Breast epithelium (tissue), 4 donors: ENCODE measurements at regions not wholly inside any gene's neighbourhood (a gene's known extent, or its start where the extent isn't known, plus 50 kb on each side); places are given as distances from the start of the nearest gene placed in this dataset.

Experiments used
- DNase-seq, 2 donors: peaks; one replicate each; pipeline ENCODE4 v3.0.0-alpha.2; 2019; ENCODE audit warnings: low spot score in 2 of 2
- H3K27ac ChIP-seq, 2 donors: fragments of 200-600 bp; sonication (generic) in 1 of 2; one replicate each; pipeline ENCODE4 v1.5.1; 2016 to 2019; ENCODE audit warnings: mild to moderate bottlenecking in 1 of 2
- H3K27me3 ChIP-seq, 2 donors: fragments of 200-600 bp; sonication (generic) in 1 of 2; one replicate each; pipeline versions ENCODE4 v1.5.1 to v1.6.0; 2017 to 2019; ENCODE audit warnings: control low read depth in 1 of 2, mild to moderate bottlenecking in 1 of 2
- H3K36me3 ChIP-seq: fragments of 200-600 bp; one replicate; pipeline ENCODE4 v1.5.1; 2019
- H3K4me1 ChIP-seq, 2 donors: fragments of 200-600 bp; sonication (generic); one replicate each; pipeline ENCODE4 v1.5.1; 2016 to 2019; ENCODE audit warnings: control low read depth in 1 of 2
- H3K4me3 ChIP-seq, 3 donors: fragments of 200-600 bp; sonication (generic); 1 replicate in 2 of 3; 2 replicates in 1 of 3; pipeline ENCODE4 v1.5.1; 2016 to 2019; ENCODE audit warnings: mild to moderate bottlenecking in 3 of 3, moderate library complexity in 2 of 3
- H3K9me3 ChIP-seq, 2 donors: fragments of 200-600 bp; sonication (generic) in 1 of 2; one replicate each; pipeline ENCODE4 v1.5.1; 2016 to 2019; ENCODE audit warnings: control low read depth in 1 of 2
- POLR2A ChIP-seq: fragments of 450-650 bp; IDR thresholded peaks from one replicate; pipeline ENCODE4 v1.6.1; 2016; ENCODE audit warnings: antibody characterized with exemption, mild to moderate bottlenecking, moderate library complexity
- POLR2AphosphoS5 ChIP-seq, 3 donors: sonication (generic); formaldehyde crosslinking; IDR thresholded peaks; one replicate each; pipeline ENCODE4 v1.6.1; 2017; ENCODE audit warnings: antibody characterized with exemption in 3 of 3
- intact Hi-C: fragments of 100-400 bp; cut with DNase I; formaldehyde crosslinking; loops from one replicate; pipeline ENCODE4 v1.15.1; 2023; ENCODE audit warnings: low total_unique reads
- TF ChIP-seq, protein P1 (sequence below), 3 donors: fragments of 450-650 bp; IDR thresholded peaks; one replicate each; pipeline ENCODE4 v1.5.1; 2016 to 2017; ENCODE audit warnings: antibody characterized with exemption in 3 of 3, mild to moderate bottlenecking in 3 of 3, moderate library complexity in 3 of 3

- intact Hi-C loops, result loop anchor here (2.0 kb wide), 1 partner anchor 21 kb away; no protein-coding TSS in a partner anchor
- no peak for DNase-seq
- H3K27ac ChIP-seq, result peak overlapping the region; percentile 33 to 68
- H3K27me3 ChIP-seq, result no peaks in the 10 kb centered on the region
- H3K4me1 ChIP-seq, result peaks cover 5 to 6% of the 10 kb centered on the region in 2 donors
- no peaks in the 10 kb centered on the region for H3K36me3 ChIP-seq
- no peaks in the 10 kb centered on the region for H3K9me3 ChIP-seq
- TF ChIP-seq POLR2A (no peak), POLR2AphosphoS5 (IDR thresholded peaks at IDR 0.05) (no peak)
- TF ChIP-seq, protein P1, sequence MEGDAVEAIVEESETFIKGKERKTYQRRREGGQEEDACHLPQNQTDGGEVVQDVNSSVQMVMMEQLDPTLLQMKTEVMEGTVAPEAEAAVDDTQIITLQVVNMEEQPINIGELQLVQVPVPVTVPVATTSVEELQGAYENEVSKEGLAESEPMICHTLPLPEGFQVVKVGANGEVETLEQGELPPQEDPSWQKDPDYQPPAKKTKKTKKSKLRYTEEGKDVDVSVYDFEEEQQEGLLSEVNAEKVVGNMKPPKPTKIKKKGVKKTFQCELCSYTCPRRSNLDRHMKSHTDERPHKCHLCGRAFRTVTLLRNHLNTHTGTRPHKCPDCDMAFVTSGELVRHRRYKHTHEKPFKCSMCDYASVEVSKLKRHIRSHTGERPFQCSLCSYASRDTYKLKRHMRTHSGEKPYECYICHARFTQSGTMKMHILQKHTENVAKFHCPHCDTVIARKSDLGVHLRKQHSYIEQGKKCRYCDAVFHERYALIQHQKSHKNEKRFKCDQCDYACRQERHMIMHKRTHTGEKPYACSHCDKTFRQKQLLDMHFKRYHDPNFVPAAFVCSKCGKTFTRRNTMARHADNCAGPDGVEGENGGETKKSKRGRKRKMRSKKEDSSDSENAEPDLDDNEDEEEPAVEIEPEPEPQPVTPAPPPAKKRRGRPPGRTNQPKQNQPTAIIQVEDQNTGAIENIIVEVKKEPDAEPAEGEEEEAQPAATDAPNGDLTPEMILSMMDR (IDR thresholded peaks at IDR 0.05), result no peak
- no peak overlapping the region for H3K4me3 ChIP-seq
These were observed 125.1 kb upstream of the SPATA13 start for GRCh38 chr13:24035411-24035810.

GRCh38 chr13:24036115-24036514 is 124.4 kb upstream of the SPATA13 start:
- H3K4me1 ChIP-seq, result peaks cover 5 to 6% of the 10 kb centered on the region in 2 donors
- DNase-seq, result no peak
- H3K27me3 ChIP-seq, result no peaks in the 10 kb centered on the region
- peak overlapping the region in 1 of 2 donors; percentile 68 for H3K27ac ChIP-seq
- H3K36me3 ChIP-seq, result no peaks in the 10 kb centered on the region
- intact Hi-C loops, result no loop called here
- no peaks in the 10 kb centered on the region for H3K9me3 ChIP-seq
- H3K4me3 ChIP-seq, result no peak overlapping the region
- TF ChIP-seq POLR2A (no peak), POLR2AphosphoS5 (IDR thresholded peaks at IDR 0.05) (no peak)
- TF ChIP-seq, protein P1 (IDR thresholded peaks at IDR 0.05), result no peak

GRCh38 chr13:24038405-24038804 is 122.1 kb upstream of the SPATA13 start:
- H3K36me3 ChIP-seq, result no peaks in the 10 kb centered on the region
- no peak for DNase-seq
- peak overlapping the region in 1 of 3 donors; percentile 8 for H3K4me3 ChIP-seq
- TF ChIP-seq POLR2A, result no peak
- no peak for TF ChIP-seq POLR2AphosphoS5 (IDR thresholded peaks at IDR 0.05)
- TF ChIP-seq, protein P1 (IDR thresholded peaks at IDR 0.05), result no peak
- H3K4me1 ChIP-seq, result peaks cover 2 to 5% of the 10 kb centered on the region in 2 donors
- H3K27me3 ChIP-seq, result no peaks in the 10 kb centered on the region
- peak overlapping the region; percentile 22 to 84 for H3K27ac ChIP-seq
- intact Hi-C loops, result no loop called here
- no peaks in the 10 kb centered on the region for H3K9me3 ChIP-seq

DNA sequence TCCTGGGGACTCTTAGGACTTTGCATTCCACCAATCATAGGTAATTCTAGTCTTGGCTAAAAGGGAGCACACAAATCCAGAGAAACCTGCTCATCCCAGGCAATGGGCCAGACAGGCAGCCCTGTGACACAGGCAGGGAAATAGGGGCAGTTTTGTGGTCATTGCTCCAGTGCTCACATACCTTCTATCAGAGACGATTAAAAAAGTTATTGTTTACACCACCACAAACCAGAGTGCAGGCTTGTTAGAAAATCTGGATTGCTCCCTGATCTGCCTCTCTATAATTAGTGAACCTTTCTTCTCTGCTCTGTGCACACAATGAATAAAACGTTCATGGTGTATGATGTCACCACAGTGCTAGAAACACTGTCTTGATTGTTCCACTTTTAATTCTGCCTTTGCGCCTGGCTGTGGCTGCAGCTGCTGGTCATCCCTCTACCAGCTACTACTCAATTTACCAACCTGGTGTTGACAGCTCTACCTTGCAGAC is 121.6 kb upstream of the SPATA13 start:
- no peak overlapping the region for H3K4me3 ChIP-seq
- H3K4me1 ChIP-seq, result peaks cover 0 to 5% of the 10 kb centered on the region in 2 donors
- no peak for TF ChIP-seq POLR2A
- TF ChIP-seq, protein P1 (IDR thresholded peaks at IDR 0.05), result no peak
- peak in 1 of 3 donors; percentile 51 for TF ChIP-seq POLR2AphosphoS5 (IDR thresholded peaks at IDR 0.05)
- intact Hi-C loops, result no loop called here
- DNase-seq, result peak in 1 of 2 donors; percentile 81
- no peaks in the 10 kb centered on the region for H3K27me3 ChIP-seq
- no peaks in the 10 kb centered on the region for H3K36me3 ChIP-seq
- H3K9me3 ChIP-seq, result no peaks in the 10 kb centered on the region
- peak overlapping the region; percentile 22 to 84 for H3K27ac ChIP-seq

DNA sequence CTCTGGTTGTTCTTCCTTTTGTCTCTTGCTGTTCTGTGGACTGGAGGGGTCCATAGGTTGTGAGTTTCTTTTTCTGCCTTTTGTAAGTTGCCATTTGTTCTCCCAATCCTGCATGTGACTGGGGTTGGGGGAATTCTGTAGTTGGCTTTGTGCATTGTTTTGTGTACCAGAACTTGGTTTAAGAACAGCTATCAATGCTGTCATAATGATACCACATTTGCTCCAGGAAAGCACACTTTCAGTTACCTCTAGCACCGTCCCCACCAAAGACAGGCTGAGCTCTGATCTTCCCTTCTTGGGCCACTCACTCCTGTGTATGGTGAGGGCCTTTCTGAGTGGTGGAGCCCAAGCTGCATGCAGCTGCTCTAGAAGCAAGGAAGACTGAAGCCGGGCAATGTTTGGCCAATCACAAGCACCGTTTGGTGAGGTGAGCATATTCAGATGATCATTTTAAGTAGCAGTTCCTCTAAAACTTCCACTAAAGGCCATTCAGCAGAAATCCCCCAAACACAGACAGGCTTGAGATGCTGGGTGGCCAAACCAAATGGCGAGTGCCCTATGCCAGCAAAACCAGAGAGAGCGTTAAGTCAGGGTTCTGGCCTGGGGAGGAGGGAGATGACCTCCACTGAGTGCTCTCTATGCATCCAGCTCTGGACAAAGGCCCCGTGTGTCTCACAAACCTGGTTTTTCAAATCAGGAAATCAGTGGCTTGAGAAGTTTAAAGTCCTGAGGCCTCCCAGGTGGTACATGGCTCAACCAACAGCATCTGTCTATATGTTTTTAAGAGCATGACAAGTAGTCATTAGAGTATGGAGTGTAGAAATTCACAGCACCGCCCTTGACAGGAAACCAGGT is 120.7 kb upstream of the SPATA13 start:
- H3K27ac ChIP-seq, result peak overlapping the region in 1 of 2 donors; percentile 84
- no peak for TF ChIP-seq POLR2AphosphoS5 (IDR thresholded peaks at IDR 0.05)
- no peak for TF ChIP-seq POLR2A
- TF ChIP-seq, protein P1 (IDR thresholded peaks at IDR 0.05), result no peak
- intact Hi-C loops, result no loop called here
- H3K4me1 ChIP-seq, result peaks cover 0 to 5% of the 10 kb centered on the region in 2 donors
- H3K27me3 ChIP-seq, result no peaks in the 10 kb centered on the region
- H3K36me3 ChIP-seq, result no peaks in the 10 kb centered on the region
- no peak for DNase-seq
- no peaks in the 10 kb centered on the region for H3K9me3 ChIP-seq
- no peak overlapping the region for H3K4me3 ChIP-seq
